ENCODE measurements at regions not wholly inside any gene's neighbourhood (a gene's known extent, or its start where the extent isn't known, plus 50 kb on each side); places are given as distances from the start of the nearest gene placed in this dataset.

DNA sequence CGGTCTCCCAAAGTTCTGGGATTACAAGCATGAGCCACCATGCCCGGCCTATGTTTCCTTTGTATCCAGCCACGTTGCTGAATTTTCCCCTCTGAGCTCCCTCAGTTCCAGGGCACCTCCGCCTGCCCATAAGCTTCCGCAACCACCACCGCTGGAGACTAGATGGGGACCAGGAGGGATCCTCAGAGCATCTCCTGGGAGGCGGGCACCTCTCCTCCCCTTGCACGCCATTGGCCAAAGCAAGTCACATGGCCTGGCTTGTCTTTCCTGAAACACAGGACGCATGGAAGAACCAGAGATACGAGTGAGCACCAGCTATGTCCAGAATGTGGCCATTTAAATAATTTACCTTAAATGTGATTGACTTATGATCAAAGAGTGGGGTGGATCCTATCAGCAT, 388.3 kb downstream of the BRD1 start:
- DNase-seq (ENCODE audit: low read depth, low spot score): no peak

DNA sequence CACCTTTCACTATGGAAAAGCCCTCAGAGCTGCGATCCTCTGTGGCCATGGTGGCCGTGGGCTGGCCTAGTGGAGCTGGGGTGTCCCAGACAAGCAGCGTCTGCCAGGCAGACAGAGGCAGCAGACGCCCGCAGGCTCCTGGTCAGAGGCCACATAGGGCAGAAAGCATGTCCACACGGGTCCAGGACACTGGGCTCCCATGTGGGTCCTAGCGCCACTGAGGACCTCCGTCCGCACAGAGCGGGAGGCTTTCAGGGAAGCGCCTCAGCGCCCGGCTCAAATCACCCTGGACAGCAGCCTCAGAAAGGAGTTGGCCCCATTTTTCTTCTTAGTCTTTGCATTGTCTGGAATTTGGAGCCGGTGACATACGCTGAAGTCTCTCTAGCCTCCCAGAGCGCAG, 389.7 kb downstream of the BRD1 start:
- DNase-seq (ENCODE audit: low read depth, low spot score): no peak

GRCh38 chr22:49437356-49437755, 390.3 kb downstream of the BRD1 start:
- DNase-seq (ENCODE audit: low read depth, low spot score): no peak

DNA sequence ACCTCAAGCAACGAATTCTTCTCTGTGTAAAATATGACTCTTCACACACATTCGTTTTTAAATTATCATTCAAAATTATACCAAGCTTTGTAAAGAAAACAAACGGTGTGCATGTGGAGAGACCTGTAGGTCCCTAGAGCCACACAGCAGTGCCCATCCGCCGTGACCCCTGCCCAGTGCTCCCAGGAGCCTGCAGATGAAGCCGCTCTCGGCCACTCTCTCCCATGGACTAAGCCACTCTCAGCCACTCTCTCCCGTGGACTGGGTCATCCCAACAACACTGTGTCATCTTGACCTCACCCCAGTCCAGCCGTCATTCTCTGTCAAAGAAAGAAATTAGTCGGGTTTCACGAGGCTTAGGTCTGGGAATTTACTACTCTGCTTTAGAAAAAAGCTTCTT, 391.6 kb downstream of the BRD1 start:
- DNase-seq (ENCODE audit: low read depth, low spot score): no peak

DNA sequence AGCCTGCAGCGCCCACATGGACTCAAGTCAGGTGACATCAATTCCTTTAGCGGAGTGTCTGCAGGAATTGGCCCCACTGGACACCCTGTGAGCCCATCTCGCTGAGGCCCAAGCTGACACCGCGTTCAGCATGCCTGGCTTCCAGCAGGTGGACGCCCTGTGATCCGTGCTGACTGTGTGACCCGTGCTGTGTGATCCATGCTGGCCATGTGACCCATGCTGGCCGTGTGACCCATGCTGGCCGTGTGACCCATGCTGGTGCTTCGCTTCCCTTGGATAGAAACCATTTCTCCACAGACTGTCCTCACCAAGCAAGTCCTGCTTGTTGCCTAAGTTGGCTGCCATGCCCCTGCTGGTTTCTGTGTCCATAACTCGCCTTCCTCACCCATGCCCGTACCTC, 392.1 kb downstream of the BRD1 start:
- no peak for DNase-seq (ENCODE audit: low read depth, low spot score)

- DNase-seq (ENCODE audit: low read depth, low spot score): no peak
These were observed 393.7 kb downstream of the BRD1 start for GRCh38 chr22:49433717-49434611.

- no peak for DNase-seq (ENCODE audit: low read depth, low spot score)
These were observed 394.7 kb downstream of the BRD1 start for GRCh38 chr22:49432897-49433443.

DNA sequence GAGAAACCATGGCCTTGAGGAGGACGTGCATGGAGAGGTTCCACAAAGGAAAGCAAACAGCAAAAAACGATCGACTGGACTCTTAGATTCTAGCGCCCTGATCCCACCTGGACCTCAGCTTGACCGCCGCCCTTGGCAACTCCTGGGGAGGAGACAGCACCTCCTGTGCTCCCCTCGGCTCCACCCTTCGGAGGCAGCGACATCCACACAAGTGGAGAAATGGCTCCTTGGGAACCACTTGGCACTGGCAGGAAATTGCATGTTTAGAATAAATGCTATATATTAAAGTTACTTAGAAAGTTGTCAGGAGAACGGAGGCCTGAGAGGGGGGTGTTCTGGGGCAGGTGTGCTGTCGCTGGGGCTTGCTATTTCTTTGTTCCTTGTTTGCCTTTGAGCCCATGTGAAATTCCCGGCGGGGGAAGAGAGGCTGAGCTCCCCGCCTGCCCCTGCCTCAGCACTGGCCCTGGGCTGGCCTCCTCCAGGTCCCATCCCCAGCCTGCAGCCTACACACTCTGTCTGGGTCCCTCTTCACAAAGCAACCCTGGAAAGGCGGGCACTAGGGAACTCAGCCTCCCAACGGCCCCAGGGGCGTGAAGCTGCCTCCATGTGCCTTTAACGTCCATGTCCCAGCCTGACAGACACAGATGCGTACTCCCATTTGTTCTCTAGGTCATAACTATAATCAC, 395.3 kb downstream of the BRD1 start:
- no peak for DNase-seq (ENCODE audit: low read depth, low spot score)

GRCh38 chr22:49431551-49431950, 396.1 kb downstream of the BRD1 start:
- DNase-seq (ENCODE audit: low read depth, low spot score): no peak

- DNase-seq (ENCODE audit: low read depth, low spot score): no peak
These were observed 398.6 kb downstream of the BRD1 start for GRCh38 chr22:49429066-49429465.

DNA sequence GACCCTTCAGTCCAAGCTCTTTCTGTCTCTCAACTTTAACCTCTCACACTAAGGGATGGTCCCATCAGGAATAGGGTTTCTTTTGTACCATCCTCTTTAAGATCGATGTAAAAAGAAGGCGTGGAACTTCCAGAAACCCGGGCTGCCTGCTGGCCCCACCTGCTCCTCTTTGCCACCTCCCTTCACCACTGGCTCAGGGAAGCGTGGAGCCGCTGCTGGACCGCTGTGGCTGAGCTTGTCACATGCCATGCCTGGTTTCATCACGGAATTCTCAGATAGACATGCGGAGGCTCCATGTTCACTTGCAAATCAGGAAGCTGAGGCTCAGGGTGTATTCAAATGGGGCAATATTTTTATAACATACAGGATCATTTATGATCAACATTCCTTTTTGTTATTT, 399.7 kb downstream of the BRD1 start:
- DNase-seq (ENCODE audit: low read depth, low spot score): no peak

DNA sequence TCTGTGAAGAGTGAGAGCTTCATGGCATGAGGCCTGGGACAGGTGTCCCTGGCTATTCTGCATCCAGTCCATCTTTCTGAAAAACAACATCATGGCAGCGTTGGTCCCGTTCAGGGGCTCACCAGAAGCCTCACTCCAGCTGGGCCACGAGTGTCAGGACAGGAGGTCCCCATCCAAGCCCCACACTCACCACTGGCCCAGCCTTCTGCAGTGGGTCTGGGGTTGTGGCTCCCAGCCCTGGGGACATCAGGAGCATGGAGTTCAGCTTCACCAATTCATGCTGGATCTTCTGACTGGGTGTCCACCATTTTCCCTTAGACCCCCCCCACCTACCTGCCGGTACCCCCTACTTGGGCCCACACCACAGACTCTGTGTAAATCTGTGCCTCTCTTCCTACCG, 400.3 kb downstream of the BRD1 start:
- DNase-seq (ENCODE audit: low read depth, low spot score): no peak

DNA sequence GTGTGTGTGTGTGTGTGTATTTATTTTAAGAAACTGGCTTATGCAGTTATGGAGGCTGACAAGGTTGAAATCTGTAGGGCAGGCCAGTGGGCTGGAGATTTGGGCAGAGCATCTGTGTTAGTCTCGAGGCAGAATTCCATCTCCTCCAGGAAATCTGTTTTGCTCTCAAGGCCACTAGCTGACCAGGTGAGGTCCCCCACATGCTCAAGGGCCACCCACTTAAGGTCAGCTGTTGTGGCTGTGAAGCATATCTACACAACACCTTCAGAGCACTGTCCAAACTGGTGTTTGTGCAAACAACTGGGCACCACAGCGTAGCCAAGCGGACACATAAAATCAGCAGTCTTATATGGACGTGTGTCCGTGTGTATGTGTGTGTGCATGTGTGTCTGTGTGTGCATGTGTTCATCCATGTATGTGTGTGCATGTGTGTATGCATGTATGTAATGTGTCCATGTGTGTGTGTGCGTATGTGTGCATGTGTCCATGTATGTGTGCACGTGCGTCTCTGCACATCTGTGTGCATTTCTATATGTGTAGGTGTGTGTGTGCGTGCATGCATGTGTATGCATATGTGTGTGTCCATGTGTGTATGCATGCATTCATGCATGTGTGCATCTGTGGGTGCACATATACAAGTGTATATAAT, 400.9 kb downstream of the BRD1 start:
- no peak for DNase-seq (ENCODE audit: low read depth, low spot score)

- DNase-seq (ENCODE audit: low read depth, low spot score): no peak
These were observed 401.6 kb downstream of the BRD1 start for GRCh38 chr22:49426098-49426497.

DNA sequence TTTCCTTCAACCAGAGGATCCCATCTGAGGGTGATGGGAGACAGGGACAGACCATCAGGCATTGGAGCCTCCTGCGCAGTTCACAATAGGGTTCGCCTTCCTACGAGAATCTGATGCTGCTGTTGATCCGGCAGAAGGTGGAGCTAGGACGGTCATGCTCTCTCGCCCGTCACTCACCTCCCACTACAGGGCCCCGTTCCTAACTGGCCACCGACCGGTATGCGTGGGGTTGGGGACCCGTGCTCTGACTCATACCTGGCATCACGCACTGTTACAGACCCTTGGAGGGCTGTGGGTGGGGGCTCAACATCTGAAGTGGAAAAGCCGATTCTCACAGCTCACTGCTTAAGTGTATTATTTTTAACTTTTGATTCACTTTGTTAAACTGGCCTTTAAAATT, 402.3 kb downstream of the BRD1 start:
- DNase-seq (ENCODE audit: low read depth, low spot score): no peak

DNA sequence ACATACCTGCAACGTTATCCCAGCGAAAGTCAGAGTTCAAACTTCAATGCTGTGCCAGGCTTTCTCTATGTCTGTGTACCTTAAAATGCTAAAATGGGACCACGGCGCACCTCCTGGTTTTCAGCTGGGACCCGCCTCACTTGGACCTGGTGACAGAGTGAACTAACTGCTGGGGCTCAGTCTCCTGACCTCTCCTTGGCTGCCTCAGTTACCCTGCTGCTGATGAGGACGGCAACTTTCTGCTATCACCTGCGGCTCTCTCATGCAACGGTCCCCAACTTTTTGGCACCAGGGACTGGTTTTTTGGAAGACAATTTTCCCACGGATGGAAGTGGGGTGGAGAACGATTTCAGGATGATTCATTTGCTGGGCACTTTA, 402.8 kb downstream of the BRD1 start:
- DNase-seq (ENCODE audit: low read depth, low spot score): no peak

- DNase-seq (ENCODE audit: low read depth, low spot score): no peak
These were observed 404.5 kb downstream of the BRD1 start for GRCh38 chr22:49423125-49423650.

GRCh38 chr22:49422701-49423100, 405.0 kb downstream of the BRD1 start:
- no peak for DNase-seq (ENCODE audit: low read depth, low spot score)

- DNase-seq (ENCODE audit: low read depth, low spot score): no peak
These were observed 407.0 kb downstream of the BRD1 start for GRCh38 chr22:49420651-49421050.

GRCh38 chr22:49419661-49420060, 408.0 kb downstream of the BRD1 start:
- DNase-seq (ENCODE audit: low read depth, low spot score): no peak

GRCh38 chr22:49418943-49419342, 408.7 kb downstream of the BRD1 start:
- DNase-seq (ENCODE audit: low read depth, low spot score): no peak

DNA sequence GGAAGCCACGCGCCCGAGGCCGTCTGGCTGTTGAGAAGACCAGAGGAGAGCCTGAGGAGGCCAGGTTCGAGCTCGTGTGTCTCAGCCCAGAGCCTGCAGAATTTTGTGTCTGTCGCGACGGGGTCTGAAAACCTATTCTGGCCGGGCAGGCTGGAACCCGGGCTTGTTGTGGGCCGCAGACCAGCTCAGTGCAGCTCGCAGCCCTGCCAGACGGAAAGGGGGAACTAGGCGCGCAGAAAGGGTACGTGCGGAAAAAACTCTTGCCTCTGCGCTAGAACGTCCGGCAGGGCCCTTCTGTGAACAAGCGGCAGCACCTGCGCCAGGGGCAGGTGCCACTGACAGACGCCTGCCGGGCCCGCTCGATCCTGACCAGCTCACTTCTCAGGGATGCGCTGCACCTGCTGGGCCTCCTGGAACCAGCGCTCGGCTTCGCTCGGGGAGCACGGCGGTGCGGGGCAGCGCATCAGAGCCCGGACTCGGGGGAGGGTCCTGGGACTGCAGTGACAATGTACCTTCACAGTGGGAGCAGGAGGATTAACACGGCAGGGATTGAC, 409.3 kb downstream of the BRD1 start:
- no peak for DNase-seq (ENCODE audit: low read depth, low spot score)
